WERI-Rb-1 (cell line): ENCODE measurements at regions not wholly inside any gene's neighbourhood (a gene's known extent, or its start where the extent isn't known, plus 50 kb on each side); places are given as distances from the start of the nearest gene placed in this dataset.

Experiments
- DNase-seq: peaks from one replicate; pipeline ENCODE4 v3.0.0-alpha.2; 2020
- H3K27ac ChIP-seq: fragments of 250-450 bp; sonication (Bioruptor Pico); 2 replicates; pipeline ENCODE4 v1.5.1; 2020; ENCODE audit warnings: mild to moderate bottlenecking, moderate library complexity
- H3K27me3 ChIP-seq: fragments of 250-450 bp; sonication (Bioruptor Pico); 2 replicates; pipeline ENCODE4 v1.5.1; 2021; ENCODE audit warnings: mild to moderate bottlenecking, low read depth, moderate library complexity; ENCODE audit not compliant: insufficient read depth, severe bottlenecking
- H3K36me3 ChIP-seq: fragments of 250-450 bp; sonication (Bioruptor Pico); 2 replicates; pipeline ENCODE4 v1.5.1; 2020; ENCODE audit warnings: mild to moderate bottlenecking, moderate library complexity
- H3K4me3 ChIP-seq: 2 replicates; pipeline ENCODE4 v1.5.1; 2011; ENCODE audit warnings: low read depth, mild to moderate bottlenecking, control low read depth, low read length
- H3K9me3 ChIP-seq: fragments of 250-450 bp; sonication (Bioruptor Pico); 2 replicates; pipeline ENCODE4 v1.5.1; 2021; ENCODE audit warnings: mild to moderate bottlenecking, moderate library complexity; ENCODE audit not compliant: severe bottlenecking
- TF ChIP-seq, protein P1 (sequence below): IDR thresholded peaks from 2 replicates; pipeline ENCODE4 v1.5.1; 2011; ENCODE audit warnings: low read depth, mild to moderate bottlenecking, control low read depth, inconsistent platforms, low read length

DNA sequence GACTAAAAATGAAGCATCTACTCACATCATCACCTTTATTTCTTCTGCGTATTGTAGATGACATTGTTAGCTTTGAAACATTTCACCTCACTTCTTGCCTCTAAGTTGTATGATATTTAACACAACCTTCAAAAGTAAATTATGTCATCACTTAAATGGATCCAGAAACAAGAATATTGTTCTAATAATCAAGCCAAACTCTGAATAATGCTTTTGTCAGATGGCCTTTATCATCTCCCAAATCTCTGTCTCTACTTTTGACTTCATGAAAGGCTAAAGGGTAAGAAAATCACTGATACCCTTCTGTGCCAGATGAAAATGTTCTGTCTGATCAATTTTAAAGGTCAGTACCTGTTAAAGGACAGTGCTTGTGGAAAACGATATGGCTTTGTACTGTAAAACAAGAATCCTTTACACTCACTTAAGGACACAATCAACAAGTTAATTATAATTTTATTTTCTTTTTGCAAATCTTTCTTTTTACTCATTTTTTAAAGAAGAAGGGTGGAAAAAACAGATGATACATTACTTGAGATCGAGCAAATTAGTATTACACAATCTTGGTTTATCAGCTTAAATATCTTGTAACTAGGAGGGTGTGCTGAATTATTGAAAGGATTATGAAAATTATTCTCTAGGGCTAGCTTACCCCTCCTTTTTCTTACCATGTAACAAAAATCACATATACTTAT lies 309.4 kb upstream of the IGFBP3 start:
- Histone ChIP-seq H3K36me3 (no peaks in the 10 kb centered on the region), H3K9me3 (no peaks in the 10 kb centered on the region), H3K4me3 (no peak overlapping the region), H3K27ac (no peak overlapping the region), H3K27me3 (peaks cover 2% of the 10 kb centered on the region)
- DNase-seq: no peak
- TF ChIP-seq, protein P1, sequence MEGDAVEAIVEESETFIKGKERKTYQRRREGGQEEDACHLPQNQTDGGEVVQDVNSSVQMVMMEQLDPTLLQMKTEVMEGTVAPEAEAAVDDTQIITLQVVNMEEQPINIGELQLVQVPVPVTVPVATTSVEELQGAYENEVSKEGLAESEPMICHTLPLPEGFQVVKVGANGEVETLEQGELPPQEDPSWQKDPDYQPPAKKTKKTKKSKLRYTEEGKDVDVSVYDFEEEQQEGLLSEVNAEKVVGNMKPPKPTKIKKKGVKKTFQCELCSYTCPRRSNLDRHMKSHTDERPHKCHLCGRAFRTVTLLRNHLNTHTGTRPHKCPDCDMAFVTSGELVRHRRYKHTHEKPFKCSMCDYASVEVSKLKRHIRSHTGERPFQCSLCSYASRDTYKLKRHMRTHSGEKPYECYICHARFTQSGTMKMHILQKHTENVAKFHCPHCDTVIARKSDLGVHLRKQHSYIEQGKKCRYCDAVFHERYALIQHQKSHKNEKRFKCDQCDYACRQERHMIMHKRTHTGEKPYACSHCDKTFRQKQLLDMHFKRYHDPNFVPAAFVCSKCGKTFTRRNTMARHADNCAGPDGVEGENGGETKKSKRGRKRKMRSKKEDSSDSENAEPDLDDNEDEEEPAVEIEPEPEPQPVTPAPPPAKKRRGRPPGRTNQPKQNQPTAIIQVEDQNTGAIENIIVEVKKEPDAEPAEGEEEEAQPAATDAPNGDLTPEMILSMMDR: no peak

DNA sequence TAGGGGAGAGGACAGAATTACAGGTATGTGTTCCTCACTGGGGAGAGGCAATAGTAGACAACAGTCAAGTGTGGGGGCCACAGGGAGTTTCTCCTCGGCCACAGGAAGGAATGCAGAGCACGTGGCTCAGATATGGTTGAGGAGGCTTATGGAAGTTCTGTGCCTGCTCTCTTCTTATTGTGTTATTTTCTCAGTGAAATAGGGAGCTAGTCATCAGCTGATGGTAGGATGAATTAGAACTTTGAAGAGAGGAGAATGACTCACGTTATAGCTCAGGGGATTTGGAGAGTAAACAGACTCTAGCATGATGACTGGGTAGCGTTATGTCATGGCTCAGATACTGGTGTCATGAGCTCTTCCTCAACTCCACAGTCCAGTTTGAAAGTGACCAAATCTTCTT lies 308.3 kb upstream of the IGFBP3 start:
- Histone ChIP-seq H3K4me3 (no peak overlapping the region), H3K27me3 (peaks cover 5% of the 10 kb centered on the region), H3K9me3 (no peaks in the 10 kb centered on the region), H3K36me3 (no peaks in the 10 kb centered on the region), H3K27ac (no peak overlapping the region)
- TF ChIP-seq, protein P1: no peak
- DNase-seq: no peak

DNA sequence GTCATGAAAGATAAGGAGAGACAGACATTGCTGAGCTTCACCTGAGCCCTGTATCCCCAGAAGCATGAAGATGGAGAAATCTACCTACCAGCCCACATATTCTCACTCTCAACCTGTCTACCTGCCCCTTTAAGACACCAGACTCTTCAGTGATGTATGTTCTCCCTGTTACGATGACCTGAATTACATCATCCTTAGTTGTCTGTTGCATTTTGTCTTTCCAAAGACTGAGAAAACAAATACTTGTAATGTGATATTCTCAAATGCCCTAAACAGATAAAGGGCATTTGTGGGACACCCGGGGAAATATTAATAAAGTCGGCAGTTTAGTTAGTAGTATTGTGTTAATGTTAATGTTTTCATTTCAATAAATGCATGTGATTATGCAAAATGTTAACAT lies 305.8 kb upstream of the IGFBP3 start:
- H3K9me3 ChIP-seq: no peaks in the 10 kb centered on the region
- no peak for DNase-seq
- no peak overlapping the region for H3K27ac ChIP-seq
- TF ChIP-seq, protein P1: no peak
- H3K36me3 ChIP-seq: no peaks in the 10 kb centered on the region
- H3K27me3 ChIP-seq: peaks cover 9% of the 10 kb centered on the region
- H3K4me3 ChIP-seq: no peak overlapping the region

DNA sequence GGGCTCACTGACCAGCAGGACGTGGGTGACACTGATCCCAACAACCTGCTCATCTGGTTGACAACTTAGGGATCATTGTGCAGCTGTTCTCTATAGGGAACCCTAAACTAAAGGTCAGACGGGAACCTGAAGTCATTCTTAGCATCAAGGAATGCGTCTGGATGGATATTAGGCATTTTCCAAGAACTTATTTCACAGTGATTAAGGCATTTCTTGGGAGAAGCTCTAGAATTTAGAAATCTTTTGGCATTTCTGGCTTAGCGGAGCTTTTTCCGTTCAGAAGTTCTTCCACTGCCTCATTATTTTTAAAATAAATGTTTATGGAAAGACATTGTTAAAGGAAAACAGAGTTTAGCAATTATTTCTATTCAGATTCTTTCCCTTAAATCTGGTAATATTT lies 303.3 kb upstream of the IGFBP3 start:
- Histone ChIP-seq H3K9me3 (no peaks in the 10 kb centered on the region), H3K4me3 (no peak overlapping the region), H3K27ac (no peak overlapping the region), H3K36me3 (no peaks in the 10 kb centered on the region), H3K27me3 (peaks cover 14% of the 10 kb centered on the region)
- no peak for DNase-seq
- TF ChIP-seq, protein P1: no peak

DNA sequence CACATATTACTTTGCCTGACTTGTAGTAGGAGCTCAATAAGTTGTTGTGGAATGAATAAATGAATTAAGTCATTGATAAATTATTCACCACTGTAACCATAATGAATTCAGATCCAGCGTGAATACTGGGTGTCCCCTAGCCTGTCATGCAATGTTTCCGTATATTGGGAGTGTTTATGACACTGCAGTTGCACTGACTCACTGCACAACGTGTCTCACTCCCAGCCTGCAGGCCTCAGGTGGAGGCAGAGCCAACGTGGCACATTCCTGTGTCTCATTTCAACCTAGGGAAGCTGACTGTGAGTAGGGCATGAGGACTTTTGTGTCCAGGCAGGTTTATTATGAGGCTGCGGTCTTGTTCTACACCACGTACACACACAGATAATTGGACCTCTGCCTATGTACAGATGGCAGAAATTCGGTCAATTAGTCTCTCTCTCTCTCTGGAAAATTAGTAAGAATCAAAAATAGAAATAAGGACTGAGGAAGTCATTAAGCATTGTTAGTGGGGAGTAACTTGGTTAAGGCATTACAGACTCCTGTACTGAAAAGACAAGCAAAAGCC lies 299.1 kb upstream of the IGFBP3 start:
- Histone ChIP-seq H3K4me3 (no peak overlapping the region), H3K9me3 (no peaks in the 10 kb centered on the region), H3K27me3 (peaks cover 18% of the 10 kb centered on the region), H3K27ac (no peak overlapping the region), H3K36me3 (no peaks in the 10 kb centered on the region)
- no peak for DNase-seq
- TF ChIP-seq, protein P1: no peak
